GM06990 (cell line): ENCODE measurements at regions not wholly inside any gene's neighbourhood (a gene's known extent, or its start where the extent isn't known, plus 50 kb on each side); places are given as distances from the start of the nearest gene placed in this dataset.

ENCODE experiments used
- DNase-seq: peaks from one replicate; pipeline ENCODE4 v3.0.0-alpha.2; 2011; ENCODE audit not compliant: insufficient read length; ENCODE audit errors: extremely low read depth
- H3K27me3 ChIP-seq: replicated peaks from 2 replicates; pipeline ENCODE4 v1.6.0; 2011; ENCODE audit warnings: low read length; ENCODE audit not compliant: control insufficient read depth, insufficient read depth
- H3K36me3 ChIP-seq: 2 replicates; pipeline ENCODE4 v1.5.1; 2011; ENCODE audit warnings: low read length; ENCODE audit not compliant: control insufficient read depth, insufficient read depth
- H3K4me3 ChIP-seq: replicated peaks from 2 replicates; pipeline ENCODE4 v1.5.1; 2011; ENCODE audit warnings: low read depth, mild to moderate bottlenecking, control low read depth, low read length
- TF ChIP-seq, protein P1 (sequence below): IDR thresholded peaks from 2 replicates; pipeline ENCODE4 v1.5.1; 2011; ENCODE audit warnings: low read length, control low read depth, mild to moderate bottlenecking, inconsistent platforms; ENCODE audit not compliant: insufficient read depth, poor library complexity, severe bottlenecking

DNA sequence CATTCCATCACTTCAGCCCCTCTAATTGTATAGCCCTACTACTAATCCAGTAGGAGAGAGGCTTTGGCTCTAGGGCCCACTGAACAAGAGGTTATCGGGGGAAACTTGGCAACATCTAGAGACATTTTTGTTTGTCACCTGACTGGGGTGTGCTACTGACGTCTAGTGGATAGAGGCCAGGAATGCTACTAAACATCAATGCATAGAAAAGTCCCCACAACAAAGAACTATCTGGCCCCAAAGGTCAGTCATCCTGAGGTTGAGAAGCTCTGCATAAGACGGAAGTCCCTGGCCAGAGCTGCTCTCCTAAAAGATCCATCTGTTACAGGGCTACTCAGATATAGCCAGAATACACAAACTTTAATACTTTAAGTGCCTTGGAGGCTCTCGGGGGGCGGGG lies 570.6 kb upstream of the KLF4 start:
- no peak for DNase-seq
- no peak overlapping the region for H3K4me3 ChIP-seq
- no peaks in the 10 kb centered on the region for H3K27me3 ChIP-seq
- TF ChIP-seq, protein P1, sequence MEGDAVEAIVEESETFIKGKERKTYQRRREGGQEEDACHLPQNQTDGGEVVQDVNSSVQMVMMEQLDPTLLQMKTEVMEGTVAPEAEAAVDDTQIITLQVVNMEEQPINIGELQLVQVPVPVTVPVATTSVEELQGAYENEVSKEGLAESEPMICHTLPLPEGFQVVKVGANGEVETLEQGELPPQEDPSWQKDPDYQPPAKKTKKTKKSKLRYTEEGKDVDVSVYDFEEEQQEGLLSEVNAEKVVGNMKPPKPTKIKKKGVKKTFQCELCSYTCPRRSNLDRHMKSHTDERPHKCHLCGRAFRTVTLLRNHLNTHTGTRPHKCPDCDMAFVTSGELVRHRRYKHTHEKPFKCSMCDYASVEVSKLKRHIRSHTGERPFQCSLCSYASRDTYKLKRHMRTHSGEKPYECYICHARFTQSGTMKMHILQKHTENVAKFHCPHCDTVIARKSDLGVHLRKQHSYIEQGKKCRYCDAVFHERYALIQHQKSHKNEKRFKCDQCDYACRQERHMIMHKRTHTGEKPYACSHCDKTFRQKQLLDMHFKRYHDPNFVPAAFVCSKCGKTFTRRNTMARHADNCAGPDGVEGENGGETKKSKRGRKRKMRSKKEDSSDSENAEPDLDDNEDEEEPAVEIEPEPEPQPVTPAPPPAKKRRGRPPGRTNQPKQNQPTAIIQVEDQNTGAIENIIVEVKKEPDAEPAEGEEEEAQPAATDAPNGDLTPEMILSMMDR: no peak
- no peaks in the 10 kb centered on the region for H3K36me3 ChIP-seq

DNA sequence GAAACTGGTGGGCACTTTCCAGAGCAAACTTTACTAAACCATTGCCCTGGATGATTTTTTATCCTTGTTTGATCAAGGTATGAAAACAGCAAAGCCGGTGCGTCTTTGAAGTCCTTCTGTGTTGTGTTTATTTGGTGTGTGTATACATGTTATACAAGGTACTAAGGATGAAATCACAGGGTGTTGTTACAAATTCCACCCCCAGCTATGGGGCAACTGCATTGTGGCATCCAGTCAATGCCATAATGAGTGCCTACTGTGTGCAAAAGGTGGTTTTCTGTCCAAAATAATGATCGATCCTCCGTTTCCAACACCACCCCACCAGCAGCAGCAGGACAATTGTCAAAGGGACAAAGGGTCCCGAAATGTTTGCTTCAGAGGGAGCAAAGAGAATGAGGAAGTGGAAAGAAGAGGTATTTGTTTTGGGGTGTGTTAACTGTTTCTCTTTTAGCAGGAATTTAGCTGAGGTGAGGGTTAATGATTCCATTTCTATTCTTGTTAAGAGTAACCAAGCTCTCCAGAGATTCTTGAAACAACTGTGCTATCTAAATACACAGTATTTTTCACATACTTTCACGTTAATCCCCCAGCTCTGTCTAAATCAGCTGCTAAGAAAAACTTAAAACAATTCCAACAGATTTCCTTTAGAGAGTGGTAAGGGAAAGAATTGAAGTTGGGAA lies 568.7 kb upstream of the KLF4 start:
- TF ChIP-seq, protein P1: no peak

DNA sequence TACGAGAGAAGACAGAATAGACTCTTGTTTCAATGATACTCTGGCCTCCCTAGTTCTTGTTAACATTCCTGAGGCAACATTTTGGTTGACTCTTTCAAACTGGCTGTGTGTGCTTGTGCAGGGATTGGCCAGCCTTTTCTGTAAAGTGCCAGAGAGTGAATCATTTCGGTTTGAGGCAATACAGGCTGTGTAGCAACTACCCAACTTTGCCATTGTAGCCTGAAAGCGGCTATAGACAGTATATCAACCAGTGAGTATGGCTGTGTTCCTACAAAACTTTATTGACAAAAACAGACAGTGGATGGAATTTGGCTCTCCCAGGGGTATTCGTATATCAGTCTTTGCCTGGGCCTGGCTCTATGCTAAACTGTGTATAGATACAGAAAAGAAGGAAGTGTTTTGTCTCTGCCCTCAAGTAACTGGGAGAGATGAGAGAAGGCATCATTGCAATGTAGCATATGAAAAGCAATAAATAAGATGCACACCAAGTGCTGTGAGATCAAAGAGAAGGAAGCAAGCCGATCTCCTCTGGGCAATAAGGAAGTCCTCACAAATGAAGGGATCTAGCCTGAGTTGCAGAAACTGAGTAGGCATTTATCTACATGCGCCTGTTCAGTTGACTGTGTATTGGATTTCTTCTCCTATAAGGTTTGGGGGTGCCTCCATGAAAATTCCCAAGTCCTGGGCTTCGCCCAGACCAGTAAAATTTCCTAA lies 568.0 kb upstream of the KLF4 start:
- Histone ChIP-seq H3K27me3 (no peaks in the 10 kb centered on the region), H3K36me3 (no peaks in the 10 kb centered on the region), H3K4me3 (no peak overlapping the region)
- TF ChIP-seq, protein P1: no peak
- DNase-seq: no peak

More for the DNA sequence above, 568.7 kb upstream of the KLF4 start:
- no peaks in the 10 kb centered on the region for H3K27me3 ChIP-seq
- H3K36me3 ChIP-seq: no peaks in the 10 kb centered on the region
- no peak for DNase-seq
- H3K4me3 ChIP-seq: no peak overlapping the region

DNA sequence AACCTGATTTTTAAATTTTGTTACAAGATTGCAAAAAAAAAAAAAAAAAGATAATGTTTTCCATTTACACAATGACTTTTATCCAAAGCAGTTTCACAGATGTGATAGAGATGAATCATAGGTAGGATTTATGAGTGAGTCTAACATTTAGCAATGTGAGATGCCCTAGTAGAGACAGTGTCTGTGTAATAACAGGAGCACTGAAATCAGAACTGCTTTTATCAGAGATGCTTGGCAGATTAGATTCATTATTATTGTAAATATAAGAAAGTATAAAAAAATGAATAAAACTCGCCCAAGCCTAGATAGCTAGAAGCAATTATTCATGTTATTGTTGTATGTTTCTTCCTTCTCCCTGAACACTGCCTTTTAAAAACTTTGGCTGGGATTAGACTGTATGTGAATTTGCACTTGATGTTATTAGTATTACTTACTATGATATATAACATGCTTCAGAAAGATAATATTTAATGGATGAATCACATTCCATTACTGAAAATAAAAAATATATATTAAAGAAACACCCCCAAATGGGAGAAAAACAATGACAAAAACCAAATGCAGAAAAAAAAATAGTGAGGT lies 567.3 kb upstream of the KLF4 start:
- DNase-seq: no peak
- Histone ChIP-seq H3K27me3 (no peaks in the 10 kb centered on the region), H3K4me3 (no peak overlapping the region), H3K36me3 (no peaks in the 10 kb centered on the region)
- TF ChIP-seq, protein P1: no peak

DNA sequence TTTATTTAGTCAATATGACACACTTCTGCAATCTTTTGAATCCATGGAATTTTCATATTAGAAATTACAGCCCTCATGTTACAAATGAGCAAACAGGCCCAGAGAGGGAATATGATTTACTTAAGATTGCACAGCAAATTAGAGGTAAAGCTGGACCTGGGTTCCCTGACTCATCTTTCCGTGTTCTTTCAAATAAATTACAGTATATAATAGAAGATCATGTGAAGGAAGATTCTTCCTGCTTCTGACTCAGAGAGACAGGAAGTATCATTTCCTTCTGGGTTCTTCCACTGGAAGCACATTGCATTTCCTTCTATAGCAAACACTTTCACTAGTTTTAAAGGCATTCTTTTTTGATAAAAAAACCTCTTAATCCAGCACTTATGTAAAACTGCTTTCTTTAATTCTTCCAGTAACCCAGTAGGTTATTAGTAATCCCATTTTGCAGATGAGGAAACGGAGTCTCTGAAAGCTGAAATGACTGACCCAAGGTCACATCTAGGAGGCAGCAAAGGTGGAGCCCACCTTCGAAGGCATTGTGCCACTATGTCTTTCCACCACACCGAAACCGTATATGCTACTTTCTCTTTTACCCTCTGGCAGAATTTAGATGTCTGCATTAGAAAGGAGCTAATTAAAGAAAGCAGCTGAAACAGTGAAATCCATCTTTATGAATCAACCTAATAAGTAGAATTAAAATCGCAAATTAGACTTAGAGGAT lies 566.7 kb upstream of the KLF4 start:
- Histone ChIP-seq H3K36me3 (no peaks in the 10 kb centered on the region), H3K4me3 (no peak overlapping the region), H3K27me3 (no peaks in the 10 kb centered on the region)
- TF ChIP-seq, protein P1: no peak
- DNase-seq: no peak
